Naive B cell (primary cell): ENCODE measurements at regions not wholly inside any gene's neighbourhood (a gene's known extent, or its start where the extent isn't known, plus 50 kb on each side); places are given as distances from the start of the nearest gene placed in this dataset.
A peak's percentile ranks its signal among the peaks of the same experiment; 100 is the strongest.
"Not testable (repeated sequence)": the region's sequence is repeated elsewhere in the genome, so short reads cannot be mapped to it uniquely, and the experiment has no call there.

Experiments used
- ATAC-seq, 2 donors: fragments of 150-1000 bp; cut with Tn5 transposase; 2 replicates each; pipeline ENCODE4 v1.10.0; 2021; ENCODE audit warnings: low read depth in 2 of 2, mild to moderate bottlenecking in 2 of 2, moderate library complexity in 2 of 2
- DNase-seq: peaks from one replicate; pipeline ENCODE4 v3.0.0; 2022
- H3K27ac Mint-ChIP-seq, 6 donors: one replicate each; pipeline ENCODE4 v1.8.0; 2020 to 2022; ENCODE audit warnings: mild to moderate bottlenecking in 6 of 6, mixed read lengths in 6 of 6, moderate library complexity in 5 of 6, inconsistent platforms in 2 of 6
- H3K27me3 Mint-ChIP-seq, 3 donors: one replicate each; pipeline ENCODE4 v1.8.0; 2021 to 2022; ENCODE audit warnings: mixed read lengths in 3 of 3, mild to moderate bottlenecking in 1 of 3
- H3K36me3 Mint-ChIP-seq, 2 donors: one replicate each; pipeline ENCODE4 v1.8.0; 2020 to 2022; ENCODE audit warnings: mixed read lengths in 2 of 2, inconsistent platforms in 1 of 2, mild to moderate bottlenecking in 1 of 2
- H3K4me1 Mint-ChIP-seq, 3 donors: one replicate each; pipeline ENCODE4 v1.8.0; 2020 to 2022; ENCODE audit warnings: mixed read lengths in 3 of 3, inconsistent platforms in 1 of 3, mild to moderate bottlenecking in 1 of 3, moderate library complexity in 1 of 3
- H3K4me3 Mint-ChIP-seq, 8 donors: one replicate each; pipeline ENCODE4 v1.8.0; 2020 to 2022; ENCODE audit warnings: mild to moderate bottlenecking in 8 of 8, mixed read lengths in 8 of 8, moderate library complexity in 8 of 8, inconsistent platforms in 2 of 8
- H3K9me3 Mint-ChIP-seq, 7 donors: one replicate each; pipeline ENCODE4 v1.8.0; 2020 to 2022; ENCODE audit warnings: mixed read lengths in 7 of 7, mild to moderate bottlenecking in 5 of 7, inconsistent platforms in 2 of 7, moderate library complexity in 1 of 7

DNA sequence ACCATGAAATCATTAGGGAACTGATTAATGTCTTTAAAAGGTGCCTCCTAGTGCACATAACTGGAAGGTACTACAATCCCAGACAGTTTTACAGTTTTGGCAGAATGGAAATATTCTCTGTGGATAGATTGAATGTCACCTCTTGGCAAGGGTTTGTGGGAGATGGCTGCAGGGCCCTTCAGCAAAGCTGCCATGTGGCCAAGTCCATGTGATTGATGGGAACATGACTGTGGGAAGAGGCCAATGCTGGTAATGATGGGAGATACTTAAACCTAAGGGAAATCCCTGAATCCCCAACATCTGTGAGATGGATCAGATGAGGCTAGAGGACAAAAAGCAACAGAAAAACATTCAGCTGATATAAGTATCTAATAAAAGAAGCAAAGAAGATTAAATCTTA lies 493.7 kb downstream of the MAGEE1 start:
- DNase-seq, result no peak
- peaks cover 0 to 7% (median 5%) of the 10 kb centered on the region in 7 donors for H3K9me3 Mint-ChIP-seq
- no peak for ATAC-seq
- no peaks in the 10 kb centered on the region for H3K4me1 Mint-ChIP-seq
- H3K27ac Mint-ChIP-seq, result no peak overlapping the region
- H3K27me3 Mint-ChIP-seq, result no peaks in the 10 kb centered on the region
- no peak overlapping the region for H3K4me3 Mint-ChIP-seq
- H3K36me3 Mint-ChIP-seq, result no peaks in the 10 kb centered on the region

DNA sequence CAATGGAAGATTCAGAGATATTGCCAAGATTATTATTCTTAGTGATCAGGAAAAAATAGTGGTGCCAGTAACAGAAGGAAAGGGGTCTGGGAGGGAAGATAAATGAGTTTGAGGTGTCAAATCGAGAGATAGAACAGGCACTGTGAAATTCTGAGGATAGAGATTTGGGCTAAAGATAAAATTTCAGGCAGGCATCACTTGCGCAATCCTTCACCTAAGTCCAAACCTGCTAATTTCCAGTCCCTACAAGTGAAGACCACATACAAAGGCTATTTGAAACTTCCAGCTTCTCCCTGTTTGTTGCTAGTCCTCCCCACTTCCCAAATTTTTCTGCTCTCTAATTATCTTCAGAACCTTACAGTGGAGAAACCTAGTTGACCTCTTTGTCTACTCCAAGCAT lies 494.6 kb downstream of the MAGEE1 start:
- no peak overlapping the region for H3K4me3 Mint-ChIP-seq
- DNase-seq (no peak), ATAC-seq (no peak)
- no peak overlapping the region for H3K27ac Mint-ChIP-seq
- peaks cover 0 to 7% (median 5%) of the 10 kb centered on the region in 7 donors for H3K9me3 Mint-ChIP-seq
- H3K27me3 Mint-ChIP-seq, result no peaks in the 10 kb centered on the region
- no peaks in the 10 kb centered on the region for H3K36me3 Mint-ChIP-seq
- H3K4me1 Mint-ChIP-seq, result no peaks in the 10 kb centered on the region

DNA sequence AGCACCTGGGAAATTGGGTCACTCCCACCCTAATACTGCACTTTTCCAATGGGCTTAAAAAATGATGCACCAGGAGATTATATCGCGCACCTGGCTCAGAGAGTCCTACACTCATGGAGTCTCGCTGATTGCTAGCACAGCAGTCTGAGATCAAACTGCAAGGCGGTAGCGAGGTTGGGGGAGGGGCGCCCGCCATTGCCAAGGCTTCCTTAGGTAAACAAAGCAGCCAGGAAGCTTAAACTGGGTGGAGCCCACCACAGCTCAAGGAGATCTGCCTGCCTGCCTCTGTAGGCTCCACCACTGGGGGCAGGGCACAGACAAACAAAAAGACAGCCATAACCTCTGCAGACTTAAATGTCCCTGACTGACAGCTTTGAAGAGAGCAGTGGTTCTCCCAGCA lies 497.1 kb downstream of the MAGEE1 start:
- not testable (repeated sequence) for DNase-seq, ATAC-seq, H3K27ac Mint-ChIP-seq, H3K4me3 Mint-ChIP-seq, H3K4me1 Mint-ChIP-seq, H3K27me3 Mint-ChIP-seq, H3K36me3 Mint-ChIP-seq
- peaks cover 0 to 13% (median 6%) of the 10 kb centered on the region in 7 donors for H3K9me3 Mint-ChIP-seq

DNA sequence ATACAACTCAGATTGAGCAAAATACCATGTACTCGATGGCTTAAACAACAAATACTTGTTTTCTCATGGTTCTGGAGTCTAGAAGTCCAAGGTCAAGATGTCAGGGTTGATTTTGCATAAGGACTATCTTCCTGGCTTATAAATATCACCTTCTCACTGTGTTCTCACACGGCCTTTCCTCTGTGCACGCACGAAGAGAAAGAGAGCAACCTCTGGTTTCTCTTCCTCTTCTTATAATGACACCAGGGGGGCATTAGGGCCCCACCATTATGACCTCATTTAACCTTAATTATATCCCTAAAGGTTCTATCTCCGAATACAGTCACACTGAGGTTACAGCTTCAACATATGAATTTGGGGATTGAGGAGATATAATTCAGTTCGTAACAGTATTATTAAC lies 504.0 kb downstream of the MAGEE1 start:
- Mint-ChIP-seq H3K27me3 (no peaks in the 10 kb centered on the region), H3K4me3 (no peak overlapping the region), H3K9me3 (peaks cover 0 to 15% (median 4%) of the 10 kb centered on the region in 7 donors), H3K4me1 (no peaks in the 10 kb centered on the region), H3K27ac (no peak overlapping the region), H3K36me3 (no peaks in the 10 kb centered on the region)
- no peak for DNase-seq
- ATAC-seq, result no peak

DNA sequence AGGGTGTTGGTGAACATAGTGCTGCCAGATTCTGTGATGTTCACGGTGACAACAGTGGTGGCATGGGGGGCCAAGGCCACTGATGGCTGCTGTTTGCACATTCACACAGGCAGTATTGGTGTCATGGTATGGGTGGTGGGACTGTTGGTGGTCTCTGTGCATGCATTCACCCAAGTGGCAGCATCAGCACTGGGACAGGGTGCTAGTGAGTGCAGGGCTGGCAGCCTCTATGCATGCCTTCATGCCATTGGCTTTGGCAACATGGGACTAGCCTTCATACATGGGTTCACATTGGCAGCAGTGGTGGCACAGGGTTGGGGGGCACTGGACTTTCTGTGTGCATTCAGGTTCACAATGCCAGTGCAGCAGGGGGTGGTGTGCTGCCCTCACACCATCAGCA lies 489.7 kb upstream of the FGF16 start:
- H3K4me1 Mint-ChIP-seq, result no peaks in the 10 kb centered on the region
- no peak overlapping the region for H3K27ac Mint-ChIP-seq
- H3K36me3 Mint-ChIP-seq, result peaks cover 0 to 4% of the 10 kb centered on the region in 2 donors
- H3K4me3 Mint-ChIP-seq, result no peak overlapping the region
- no peaks in the 10 kb centered on the region for H3K27me3 Mint-ChIP-seq
- DNase-seq (no peak), ATAC-seq (no peak)
- H3K9me3 Mint-ChIP-seq, result peaks cover 0 to 38% (median 16%) of the 10 kb centered on the region in 7 donors

DNA sequence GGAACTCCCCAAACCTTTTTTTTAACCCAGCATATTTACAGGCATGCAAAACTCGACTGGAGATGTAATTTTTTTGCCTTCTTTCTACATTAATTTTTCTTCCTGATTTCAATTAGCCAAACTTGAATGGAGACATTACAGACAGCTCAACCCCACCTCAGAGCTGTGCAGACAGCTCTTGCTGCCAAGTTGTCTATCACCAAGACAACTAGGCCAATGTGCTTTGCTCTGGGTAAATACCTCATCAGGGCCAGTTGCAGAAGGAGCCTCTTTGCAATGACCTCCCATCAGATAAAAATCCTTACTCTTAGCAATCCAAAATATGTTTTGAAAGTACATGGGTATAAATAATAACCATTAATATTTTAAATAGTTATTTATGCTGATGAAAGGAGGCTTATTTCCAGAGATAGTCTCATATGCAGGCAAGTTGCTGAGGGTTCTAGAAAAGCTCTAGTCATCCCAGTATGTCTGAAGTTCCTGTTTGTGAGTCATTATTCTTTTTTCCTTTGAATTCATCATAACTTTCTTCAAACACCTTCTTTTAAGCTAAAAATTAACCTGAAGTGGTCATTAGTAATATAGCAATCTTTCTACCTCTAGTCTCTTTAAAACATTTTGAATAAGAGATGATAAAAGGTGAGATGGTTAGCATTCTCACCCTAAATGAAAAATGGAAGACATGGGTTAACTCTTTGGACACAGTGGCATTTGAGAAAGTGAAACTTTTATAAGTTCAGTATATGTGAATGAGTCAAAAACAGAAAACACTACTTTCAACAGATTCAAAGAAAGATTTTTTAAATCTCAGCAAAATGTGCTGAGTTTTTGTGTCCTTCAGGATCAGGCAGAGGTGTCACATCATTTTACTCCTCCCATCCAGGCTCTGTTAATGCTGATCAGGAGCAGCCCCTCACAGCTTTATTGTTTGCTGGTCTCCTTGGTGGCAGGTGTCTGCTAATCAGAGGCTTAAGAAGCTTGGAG lies 475.5 kb upstream of the FGF16 start:
- H3K4me1 Mint-ChIP-seq, result no peaks in the 10 kb centered on the region
- H3K27me3 Mint-ChIP-seq, result no peaks in the 10 kb centered on the region
- H3K4me3 Mint-ChIP-seq, result no peak overlapping the region
- no peak for ATAC-seq
- DNase-seq, result no peak
- H3K9me3 Mint-ChIP-seq, result peaks cover 0 to 2% (median 0%) of the 10 kb centered on the region in 7 donors
- no peaks in the 10 kb centered on the region for H3K36me3 Mint-ChIP-seq
- no peak overlapping the region for H3K27ac Mint-ChIP-seq

DNA sequence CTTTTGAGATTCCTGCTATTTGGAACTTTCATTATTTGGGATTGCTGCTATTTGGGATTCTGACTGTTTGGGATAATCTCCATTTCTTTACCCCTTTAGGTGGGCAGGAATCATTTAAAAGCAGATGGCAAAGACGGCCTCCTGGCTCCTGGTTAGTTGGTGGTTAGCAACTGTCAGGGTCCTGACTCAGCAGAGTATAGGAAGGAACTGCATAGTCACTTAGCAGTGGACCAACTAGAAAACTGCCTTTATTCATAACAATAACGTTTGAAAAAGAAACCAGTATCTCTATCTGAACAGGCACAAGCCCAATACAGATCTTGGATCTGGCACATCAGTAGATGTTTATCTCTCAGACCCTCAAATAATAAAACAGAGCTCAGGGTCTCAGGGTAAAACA lies 469.7 kb upstream of the FGF16 start:
- no peak overlapping the region for H3K27ac Mint-ChIP-seq
- H3K4me3 Mint-ChIP-seq, result no peak overlapping the region
- H3K36me3 Mint-ChIP-seq, result no peaks in the 10 kb centered on the region
- H3K9me3 Mint-ChIP-seq, result peaks cover 0 to 7% (median 2%) of the 10 kb centered on the region in 7 donors
- no peaks in the 10 kb centered on the region for H3K4me1 Mint-ChIP-seq
- no peaks in the 10 kb centered on the region for H3K27me3 Mint-ChIP-seq
- DNase-seq (no peak), ATAC-seq (no peak)

DNA sequence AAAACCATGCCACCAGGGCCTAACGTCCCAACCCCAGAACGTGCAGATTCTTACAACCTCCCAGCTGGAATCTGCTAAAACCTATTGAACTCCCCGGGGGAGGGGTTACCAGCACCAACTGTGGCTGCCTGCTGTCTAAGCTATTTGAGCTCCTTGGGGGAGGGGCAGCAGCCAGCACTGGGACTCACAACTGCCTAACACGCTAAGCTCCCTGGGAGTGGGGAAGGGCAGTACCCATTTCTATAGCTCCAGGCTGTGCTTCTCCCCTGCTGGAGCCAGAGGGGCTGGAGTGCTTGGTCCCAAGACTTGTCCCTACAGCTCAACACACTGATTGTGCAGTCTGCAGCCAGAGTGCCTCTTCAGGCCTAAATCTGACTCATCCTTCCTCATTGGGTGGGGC lies 459.8 kb upstream of the FGF16 start:
- no peak overlapping the region for H3K4me3 Mint-ChIP-seq
- ATAC-seq (no peak), DNase-seq (no peak)
- no peaks in the 10 kb centered on the region for H3K36me3 Mint-ChIP-seq
- H3K27ac Mint-ChIP-seq, result peak overlapping the region in 1 of 6 donors; percentile 70
- H3K27me3 Mint-ChIP-seq, result no peaks in the 10 kb centered on the region
- H3K9me3 Mint-ChIP-seq, result peaks cover 10 to 34% (median 17%) of the 10 kb centered on the region in 7 donors
- no peaks in the 10 kb centered on the region for H3K4me1 Mint-ChIP-seq

DNA sequence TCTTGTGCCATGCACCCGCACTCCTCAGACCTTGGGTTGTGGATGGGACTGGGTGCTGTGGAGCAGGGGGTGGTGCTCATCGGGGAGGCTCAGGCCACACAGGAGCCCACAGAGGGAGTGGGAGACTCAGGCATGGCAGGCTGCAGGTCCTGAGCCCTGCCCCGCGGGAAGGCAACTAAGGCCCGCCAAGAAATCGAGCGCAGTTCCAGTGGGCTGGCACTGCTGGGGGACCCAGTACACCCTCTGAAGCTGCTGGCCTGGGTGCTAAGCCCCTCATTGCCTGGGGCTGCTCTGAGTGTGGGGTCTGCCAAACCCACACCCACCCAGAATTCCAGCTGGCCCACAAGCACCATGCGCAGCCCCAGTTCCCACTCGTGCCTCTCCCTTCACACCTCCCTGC lies 450.5 kb upstream of the FGF16 start:
- H3K4me1 Mint-ChIP-seq, result no peaks in the 10 kb centered on the region
- peaks cover 4 to 27% (median 10%) of the 10 kb centered on the region in 7 donors for H3K9me3 Mint-ChIP-seq
- H3K27ac Mint-ChIP-seq, result no peak overlapping the region
- ATAC-seq (no peak), DNase-seq (no peak)
- H3K36me3 Mint-ChIP-seq, result no peaks in the 10 kb centered on the region
- H3K27me3 Mint-ChIP-seq, result no peaks in the 10 kb centered on the region
- no peak overlapping the region for H3K4me3 Mint-ChIP-seq

DNA sequence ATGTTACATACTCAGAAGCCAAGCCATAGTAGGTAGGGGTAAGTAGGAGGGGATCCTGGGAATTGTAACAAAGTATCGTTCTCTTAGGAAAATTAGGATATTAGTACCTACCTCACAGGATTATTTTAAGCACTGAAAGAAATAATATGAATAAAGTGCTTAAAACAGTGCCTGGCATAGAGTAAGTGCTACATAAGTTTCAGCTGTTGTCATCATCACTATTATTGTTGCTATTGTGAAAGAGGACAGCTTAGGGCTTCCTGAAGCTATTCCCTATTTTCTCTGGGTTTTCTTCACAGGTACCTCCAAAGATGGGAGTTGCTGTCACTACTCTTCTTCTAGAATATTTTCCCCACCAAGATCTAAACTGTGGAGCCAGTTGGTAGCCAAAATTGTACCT lies 443.7 kb upstream of the FGF16 start:
- ATAC-seq, result no peak
- no peak for DNase-seq
- H3K9me3 Mint-ChIP-seq, result peaks cover 0 to 9% (median 4%) of the 10 kb centered on the region in 7 donors
- H3K36me3 Mint-ChIP-seq, result no peaks in the 10 kb centered on the region
- no peak overlapping the region for H3K27ac Mint-ChIP-seq
- no peaks in the 10 kb centered on the region for H3K27me3 Mint-ChIP-seq
- no peaks in the 10 kb centered on the region for H3K4me1 Mint-ChIP-seq
- H3K4me3 Mint-ChIP-seq, result no peak overlapping the region

DNA sequence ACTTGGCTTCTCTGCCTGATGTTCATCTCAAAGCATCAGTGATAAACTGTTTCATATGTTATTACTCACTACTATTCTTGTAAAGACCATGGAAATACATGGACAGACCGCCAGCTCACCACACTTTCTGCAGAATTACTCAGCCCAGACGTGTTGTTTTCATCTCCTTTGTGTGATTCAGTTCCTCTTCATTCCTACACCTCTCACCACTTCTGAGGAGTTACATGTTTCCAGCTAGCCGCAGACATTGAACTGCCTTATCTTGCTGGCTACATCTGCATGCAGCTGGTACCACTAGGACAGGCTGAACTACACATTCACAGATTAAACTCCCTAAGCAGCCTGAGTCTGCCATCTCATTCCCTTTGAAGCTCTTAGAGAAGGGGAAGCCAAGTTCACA lies 443.2 kb upstream of the FGF16 start:
- Mint-ChIP-seq H3K27ac (no peak overlapping the region), H3K27me3 (no peaks in the 10 kb centered on the region), H3K36me3 (no peaks in the 10 kb centered on the region), H3K9me3 (peaks cover 0 to 9% (median 4%) of the 10 kb centered on the region in 7 donors), H3K4me1 (no peaks in the 10 kb centered on the region), H3K4me3 (peak overlapping the region in 1 of 8 donors; percentile 3)
- ATAC-seq, result no peak
- DNase-seq, result no peak

DNA sequence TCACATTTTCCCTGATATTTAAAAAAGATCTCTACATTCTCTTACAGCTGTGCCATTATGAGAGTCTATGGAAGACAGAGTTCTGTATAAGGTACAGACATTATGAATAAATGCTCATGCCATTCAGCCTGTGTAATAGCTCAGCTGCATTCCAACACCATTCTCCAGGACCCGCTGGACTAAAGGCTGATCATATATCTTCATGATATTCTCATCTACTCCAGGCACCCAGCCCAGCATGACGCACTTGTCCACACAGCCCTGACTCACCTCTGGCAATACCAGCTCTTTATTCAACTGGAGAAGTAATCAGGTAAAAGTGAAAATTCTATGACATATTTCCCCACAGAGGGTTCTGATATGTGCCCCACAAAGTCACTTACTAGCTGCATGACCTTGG lies 437.5 kb upstream of the FGF16 start:
- Mint-ChIP-seq H3K27me3 (no peaks in the 10 kb centered on the region), H3K4me1 (no peaks in the 10 kb centered on the region), H3K4me3 (no peak overlapping the region), H3K27ac (no peak overlapping the region), H3K36me3 (no peaks in the 10 kb centered on the region), H3K9me3 (peaks cover 0 to 8% (median 2%) of the 10 kb centered on the region in 7 donors)
- DNase-seq (no peak), ATAC-seq (no peak)

DNA sequence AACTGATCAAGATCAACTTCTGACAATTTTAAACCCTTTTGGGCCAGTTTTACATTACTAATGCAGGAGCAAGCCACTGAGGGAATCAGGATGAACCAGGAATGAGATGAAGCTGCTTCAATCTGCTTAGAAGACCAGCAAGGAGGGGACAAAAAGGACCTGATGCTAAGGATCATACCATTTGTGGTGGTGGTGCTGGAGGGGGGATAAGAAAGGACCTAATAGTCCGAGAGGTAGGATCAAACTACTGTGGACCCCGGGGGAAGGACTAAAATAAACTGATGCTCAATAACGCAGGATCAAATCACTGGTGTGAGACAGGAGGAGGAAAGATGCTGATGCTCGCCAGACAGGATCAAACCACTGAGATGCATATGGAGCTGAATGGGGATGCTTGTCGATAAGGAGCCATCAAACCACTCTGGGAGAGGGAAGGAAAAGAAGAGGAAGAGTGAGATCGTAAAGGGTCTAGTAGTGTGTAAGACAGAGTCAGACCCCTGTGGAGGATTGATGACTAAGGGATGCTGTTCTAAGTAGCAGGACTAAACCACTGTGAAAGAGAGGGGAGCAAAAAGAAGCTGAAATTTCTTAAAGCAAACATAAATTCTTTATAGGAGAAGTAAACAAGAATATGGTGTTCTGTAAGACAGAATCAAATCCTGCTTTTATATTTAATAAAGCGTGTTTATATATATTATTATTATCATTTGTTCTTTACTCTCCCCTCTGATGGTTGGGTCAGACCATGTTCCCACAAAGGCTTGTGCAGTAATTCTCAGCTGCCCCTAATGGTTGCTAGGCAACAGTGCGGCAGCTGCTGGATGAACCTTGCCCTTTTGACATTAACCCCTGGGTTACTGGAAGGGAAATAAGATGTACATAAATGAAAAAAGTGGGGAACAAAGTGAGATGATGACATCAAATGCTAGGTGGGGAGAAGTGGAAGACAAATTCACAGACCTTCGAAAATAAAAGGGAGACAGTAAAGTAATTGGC lies 432.5 kb upstream of the FGF16 start:
- H3K9me3 Mint-ChIP-seq, result peaks cover 0 to 3% (median 0%) of the 10 kb centered on the region in 7 donors
- DNase-seq, result no peak
- H3K4me1 Mint-ChIP-seq, result no peaks in the 10 kb centered on the region
- H3K4me3 Mint-ChIP-seq, result no peak overlapping the region
- no peak for ATAC-seq
- H3K36me3 Mint-ChIP-seq, result no peaks in the 10 kb centered on the region
- no peaks in the 10 kb centered on the region for H3K27me3 Mint-ChIP-seq
- H3K27ac Mint-ChIP-seq, result no peak overlapping the region
